Stimulated activated CD4-positive, alpha-beta T cell treated with anti-CD3 and anti-CD28 coated beads, Interleukin-4, amount 100 ng/mL, for 24 hours (primary cell): ENCODE measurements at regions not wholly inside any gene's neighbourhood (a gene's known extent, or its start where the extent isn't known, plus 50 kb on each side); places are given as distances from the start of the nearest gene placed in this dataset.

Experiments used
- DNase-seq: peaks from one replicate; pipeline ENCODE4 v3.0.0-alpha.2; 2020

GRCh38 chr6:106035655-106036054 is 50.5 kb upstream of the PRDM1 start:
- DNase-seq: no peak

DNA sequence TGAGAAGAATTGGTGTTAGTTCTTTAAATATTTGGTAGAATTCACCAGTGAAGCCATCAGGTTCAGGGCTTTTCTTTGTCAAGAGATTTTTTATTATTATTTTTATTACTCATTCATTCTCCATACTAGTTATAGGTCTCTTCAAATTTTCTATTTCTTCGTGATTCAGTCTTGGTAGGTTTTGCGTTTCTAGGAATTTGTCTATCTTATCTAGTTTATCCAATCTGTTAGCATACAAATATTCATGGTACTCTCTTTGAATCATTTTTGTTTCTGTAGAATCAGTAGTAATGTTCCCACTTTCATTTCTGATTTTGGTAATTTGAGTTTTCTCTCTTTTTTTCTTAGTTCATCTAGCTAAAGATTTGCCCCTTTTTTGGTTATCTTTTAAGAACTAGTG is 52.3 kb upstream of the PRDM1 start:
- DNase-seq: no peak

- DNase-seq: no peak
Observed at GRCh38 chr6:106027758-106028157, 58.4 kb upstream of the PRDM1 start.

DNA sequence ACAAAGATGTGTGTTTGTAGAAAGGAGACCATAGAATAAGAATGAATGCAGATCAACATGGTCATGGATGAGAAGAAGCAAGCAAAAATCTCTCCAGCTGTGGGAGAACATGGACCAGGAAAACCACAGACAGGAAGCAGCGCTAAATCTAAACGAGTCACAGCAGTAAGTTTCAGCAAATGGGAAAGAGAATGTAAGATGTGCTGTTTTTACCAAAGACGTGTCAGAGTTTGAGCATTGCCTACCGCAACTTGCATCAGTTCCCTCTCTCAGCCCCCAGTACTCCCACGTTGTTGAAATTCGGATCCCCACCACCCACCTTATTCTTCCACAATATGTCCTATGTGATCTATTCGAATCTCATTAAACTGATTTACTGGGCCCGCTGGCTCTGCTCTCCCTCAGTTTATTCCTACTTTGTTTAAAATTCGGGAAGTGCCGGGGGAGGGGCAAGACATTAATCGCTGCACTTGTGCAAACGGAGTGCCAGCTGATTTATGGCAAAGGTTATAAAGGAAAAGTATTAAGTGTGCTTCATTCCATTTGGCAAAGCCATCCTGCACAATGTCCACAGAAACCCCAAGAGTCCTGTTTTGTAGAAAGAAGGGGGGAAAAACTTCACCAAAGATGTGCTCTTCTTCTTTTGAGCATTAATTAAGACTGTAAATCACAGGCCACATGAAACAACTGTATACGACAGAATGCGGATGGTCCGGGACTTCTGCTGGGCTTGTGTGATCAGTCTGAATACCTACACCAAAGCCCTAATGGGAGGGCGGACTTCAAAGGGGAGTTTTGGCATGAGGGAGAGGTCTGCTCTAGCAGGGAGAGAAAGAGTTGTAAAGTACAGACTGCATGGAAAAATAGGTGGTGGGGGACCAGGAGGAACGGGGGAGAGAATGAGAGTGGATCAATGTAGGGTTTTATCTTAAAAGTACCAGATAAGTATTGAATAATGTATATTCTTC is 59.1 kb upstream of the PRDM1 start:
- no peak for DNase-seq

DNA sequence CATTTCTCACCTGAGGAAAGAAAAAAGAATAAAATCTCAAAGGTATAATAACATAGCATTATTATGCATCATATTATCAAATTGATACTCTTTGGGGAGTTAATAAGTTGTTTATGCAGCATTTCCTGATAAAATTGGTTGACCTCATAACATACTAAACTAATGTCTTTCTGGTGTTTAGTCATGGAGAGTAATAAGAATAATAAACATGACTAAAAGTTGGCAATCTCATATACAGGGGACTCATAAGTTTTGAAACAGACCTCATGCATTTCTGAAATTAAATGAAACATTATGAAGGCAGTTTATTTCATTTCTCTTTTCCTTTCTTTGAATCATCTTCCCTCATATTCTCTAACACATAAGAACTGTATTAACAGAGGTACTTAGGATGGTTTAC is 60.5 kb upstream of the PRDM1 start:
- DNase-seq: no peak

- DNase-seq: no peak
Observed at GRCh38 chr6:106022801-106023200, 63.3 kb upstream of the PRDM1 start.

- DNase-seq: no peak
Observed at GRCh38 chr6:106017454-106017853, 68.7 kb upstream of the PRDM1 start.

- no peak for DNase-seq
Observed at GRCh38 chr6:106014955-106015354, 71.2 kb upstream of the PRDM1 start.

DNA sequence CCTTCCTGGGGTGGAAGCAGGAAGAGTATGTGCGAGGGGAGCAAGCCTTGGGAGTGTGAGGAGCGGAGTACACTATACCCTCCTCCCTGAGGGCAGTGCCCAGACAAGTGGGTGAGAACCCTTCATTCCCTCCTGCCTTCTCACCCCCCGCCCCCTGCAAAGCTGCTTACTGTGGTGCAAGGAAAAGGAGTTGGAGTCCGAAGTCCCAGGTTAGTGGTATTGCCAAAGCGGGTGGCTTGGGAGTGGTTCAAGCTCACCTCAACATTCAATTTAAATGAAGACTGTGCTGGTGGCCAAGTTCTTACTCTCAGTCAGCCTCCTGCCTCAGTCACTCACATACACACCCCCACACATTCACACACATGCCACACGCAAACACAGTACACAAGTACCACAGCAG is 74.7 kb upstream of the PRDM1 start:
- DNase-seq: no peak

DNA sequence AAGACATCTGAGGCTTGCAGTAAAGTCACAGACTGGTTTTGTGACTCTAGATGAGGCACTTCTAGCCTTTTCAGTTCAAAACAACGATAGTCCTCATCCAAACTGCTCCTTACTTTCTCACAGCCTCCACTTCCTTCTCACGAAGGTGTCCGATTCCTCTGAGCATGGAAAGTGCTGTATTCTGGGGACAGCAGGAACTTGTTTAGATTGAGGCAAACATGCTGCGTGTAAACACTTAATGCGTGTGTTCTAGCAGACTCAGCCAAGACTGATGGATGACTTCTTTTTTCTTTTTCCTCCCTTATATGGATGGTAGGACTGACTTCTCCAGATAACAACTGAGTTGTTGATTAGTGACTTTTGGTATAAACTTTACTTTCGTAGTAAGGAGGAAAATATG is 80.2 kb upstream of the PRDM1 start:
- no peak for DNase-seq

GRCh38 chr6:106005013-106005412 is 81.1 kb upstream of the PRDM1 start:
- no peak for DNase-seq

DNA sequence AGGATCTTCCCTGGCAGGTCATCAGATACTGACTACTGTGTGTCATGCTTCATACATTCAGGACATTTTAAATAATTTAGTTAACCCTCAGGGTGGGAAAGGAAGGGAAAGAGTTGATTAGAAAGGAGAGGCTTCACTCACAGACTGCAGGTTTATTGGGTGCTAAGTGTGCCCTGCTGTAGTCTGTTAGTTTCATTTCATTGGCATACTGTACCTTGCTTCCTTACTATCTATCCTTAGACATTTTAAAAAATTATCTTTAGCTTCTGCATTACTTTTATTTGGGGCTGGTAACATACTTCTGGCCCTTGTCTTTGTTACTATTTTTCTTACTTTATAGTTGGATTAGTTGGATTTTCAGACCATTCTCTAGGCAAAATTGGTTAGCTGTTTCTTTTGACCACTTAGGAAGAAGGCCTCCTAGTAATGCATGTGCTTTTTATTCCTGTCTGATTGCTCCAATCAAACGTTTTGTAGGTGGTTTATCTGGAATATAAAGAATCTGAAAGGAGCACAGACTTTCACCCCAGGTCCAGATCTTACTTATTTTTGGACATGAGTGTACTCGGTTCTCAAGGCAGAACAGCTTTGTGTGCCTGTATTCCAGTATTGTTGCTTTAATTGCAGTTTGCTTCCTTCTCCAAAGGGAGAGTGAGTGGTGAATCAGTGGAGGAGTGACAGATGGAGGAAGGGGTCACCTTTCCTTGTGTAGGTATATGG is 82.7 kb upstream of the PRDM1 start:
- no peak for DNase-seq

- DNase-seq: no peak
Observed at GRCh38 chr6:106002005-106002404, 84.1 kb upstream of the PRDM1 start.

GRCh38 chr6:106000935-106001334 is 85.2 kb upstream of the PRDM1 start:
- no peak for DNase-seq

DNA sequence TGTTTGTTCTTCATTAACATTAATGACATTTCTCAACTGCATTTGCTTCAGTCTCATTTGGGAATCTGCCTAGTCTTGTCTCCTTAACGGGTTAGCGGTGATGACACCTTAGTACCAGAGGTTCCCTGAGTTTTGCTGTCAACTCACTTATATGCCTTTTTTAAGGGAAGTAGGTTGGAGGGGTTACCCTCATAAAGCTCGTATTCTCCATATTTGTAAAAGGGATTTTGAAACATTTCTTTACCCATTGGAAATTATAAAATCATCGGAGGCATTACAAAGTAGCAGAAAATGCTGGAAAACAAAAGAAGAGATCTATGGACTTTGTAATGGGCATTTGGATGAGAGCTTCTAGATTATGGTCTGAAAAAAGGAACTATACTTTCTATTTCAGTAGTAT is 88.7 kb upstream of the PRDM1 start:
- no peak for DNase-seq

DNA sequence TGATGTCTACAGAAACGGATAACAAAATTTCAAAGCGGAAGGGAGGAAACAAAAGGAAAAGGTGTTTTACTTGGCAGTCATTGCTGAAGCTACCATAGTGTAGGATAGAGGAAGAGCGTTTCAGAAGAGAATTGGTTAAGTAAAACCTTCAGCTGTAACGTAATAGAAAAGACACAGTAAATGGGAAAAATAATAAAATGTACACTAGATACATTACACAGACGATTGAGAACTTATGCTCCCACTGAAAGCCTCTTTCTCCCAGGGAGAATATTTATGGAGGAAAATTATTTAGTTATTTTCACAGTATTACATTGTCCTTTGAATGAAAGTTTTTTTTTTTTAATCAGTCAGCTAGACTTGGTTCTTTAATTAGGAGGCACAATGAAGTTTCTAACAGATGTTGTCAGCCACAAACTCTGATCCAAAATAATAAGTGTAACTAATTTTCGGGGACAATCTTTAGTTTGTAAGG is 90.7 kb upstream of the PRDM1 start:
- DNase-seq: no peak

DNA sequence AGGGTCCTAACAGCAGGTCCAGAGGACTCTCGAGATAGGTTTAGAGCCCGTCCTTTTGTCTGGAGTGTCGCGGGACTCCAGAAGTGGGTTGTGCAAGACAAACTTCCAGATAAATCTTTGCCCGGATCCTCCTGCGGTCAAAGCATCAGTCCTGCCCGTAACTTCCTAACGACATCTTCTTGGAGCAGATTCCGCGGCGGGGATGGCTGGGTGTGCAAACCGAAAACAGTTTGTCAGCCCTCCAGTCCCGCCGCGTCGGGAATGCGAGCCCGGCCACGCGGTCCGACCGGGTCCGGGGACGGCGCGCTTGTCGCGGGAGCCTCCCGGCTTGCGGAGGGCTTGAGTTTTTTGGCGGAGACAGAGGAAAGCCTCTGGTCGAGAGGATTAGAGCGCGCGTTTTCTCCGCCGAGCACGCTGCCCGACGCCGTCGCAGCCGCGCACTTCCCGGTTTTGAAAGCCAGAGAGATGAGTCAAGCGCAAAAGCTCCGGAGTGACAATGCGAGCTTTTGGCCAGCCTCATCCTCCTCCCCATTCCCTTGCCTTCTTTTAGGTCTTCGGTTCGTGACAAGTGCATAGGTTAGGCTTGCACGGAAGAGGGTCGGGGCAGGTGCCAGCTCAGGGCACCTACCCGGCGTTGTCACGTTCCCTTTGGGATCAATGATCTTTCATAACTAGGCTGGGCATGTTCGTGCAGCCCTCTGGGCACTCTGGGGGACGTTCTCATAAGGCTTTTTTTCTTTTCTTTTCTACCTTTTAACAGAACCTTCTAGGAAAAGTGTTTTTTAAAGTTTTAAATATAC is 91.3 kb upstream of the PRDM1 start:
- DNase-seq: peak; percentile 54

DNA sequence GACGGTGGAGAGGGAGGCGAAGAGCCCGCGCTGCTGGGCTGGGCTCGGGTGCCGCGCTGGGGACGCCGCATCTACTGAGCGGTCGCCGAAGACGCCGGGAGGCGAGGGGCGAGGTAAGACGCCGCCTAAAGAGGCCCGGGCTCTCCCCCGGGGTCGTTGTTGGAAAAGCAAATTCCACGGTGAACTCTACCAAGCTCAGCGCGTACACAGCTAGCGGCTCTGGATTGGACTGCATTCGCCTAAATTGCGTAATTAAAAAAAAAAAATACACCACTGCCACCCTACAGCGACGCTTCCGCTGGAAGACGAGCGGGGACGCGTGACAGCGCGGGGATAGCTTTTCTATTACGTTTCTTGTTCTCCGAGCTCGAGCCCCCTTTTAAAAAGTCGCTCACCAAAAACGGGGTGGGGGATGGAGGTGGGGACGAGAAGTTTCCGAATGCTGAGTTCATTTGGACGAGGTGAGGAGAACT is 92.0 kb upstream of the PRDM1 start:
- DNase-seq: peak; percentile 36

GRCh38 chr6:105993341-105994117 is 92.6 kb upstream of the PRDM1 start:
- no peak for DNase-seq

- DNase-seq: peak; percentile 85
Observed at GRCh38 chr6:105992315-105992961, 93.7 kb upstream of the PRDM1 start.

GRCh38 chr6:105991561-105992314 is 94.4 kb upstream of the PRDM1 start:
- peak; percentile 39 for DNase-seq
